ENCODE measurements at regions not wholly inside any gene's neighbourhood (a gene's known extent, or its start where the extent isn't known, plus 50 kb on each side); places are given as distances from the start of the nearest gene placed in this dataset.
"Not testable (repeated sequence)": the region's sequence is repeated elsewhere in the genome, so short reads cannot be mapped to it uniquely, and the experiment has no call there.

GRCh38 chr14:76282581-76282980, 93.4 kb upstream of the ESRRB start:
- peaks cover 39% of the 10 kb centered on the region for H3K27me3 ChIP-seq (ENCODE audit: insufficient read depth, low read length)
- no peaks in the 10 kb centered on the region for H3K4me1 ChIP-seq (ENCODE audit: control insufficient read depth, insufficient read depth, low read length, unreplicated experiment)
- H3K36me3 ChIP-seq (ENCODE audit: insufficient read depth, low read length) = no peaks in the 10 kb centered on the region
- no peaks in the 10 kb centered on the region for H3K79me2 ChIP-seq (ENCODE audit: control insufficient read depth, insufficient read depth, low read length, unreplicated experiment)
- no peak overlapping the region for H2AFZ ChIP-seq (ENCODE audit: low read length, unreplicated experiment)
- H3K27ac ChIP-seq (ENCODE audit: low read depth, low read length) = no peak overlapping the region
- H3K4me3 ChIP-seq (ENCODE audit: low read depth, low read length) = no peak overlapping the region

- no peaks in the 10 kb centered on the region for H3K4me1 ChIP-seq (ENCODE audit: control insufficient read depth, insufficient read depth, low read length, unreplicated experiment)
- H2AFZ ChIP-seq (ENCODE audit: low read length, unreplicated experiment) = no peak overlapping the region
- H3K4me3 ChIP-seq (ENCODE audit: low read depth, low read length) = no peak overlapping the region
- H3K79me2 ChIP-seq (ENCODE audit: control insufficient read depth, insufficient read depth, low read length, unreplicated experiment) = no peaks in the 10 kb centered on the region
- no peaks in the 10 kb centered on the region for H3K36me3 ChIP-seq (ENCODE audit: insufficient read depth, low read length)
- H3K27me3 ChIP-seq (ENCODE audit: insufficient read depth, low read length) = peaks cover 55% of the 10 kb centered on the region
- H3K27ac ChIP-seq (ENCODE audit: low read depth, low read length) = no peak overlapping the region
Measured at GRCh38 chr14:76287063-76287462, 88.9 kb upstream of the ESRRB start.

- Histone ChIP-seq H3K36me3 (ENCODE audit: insufficient read depth, low read length) (no peaks in the 10 kb centered on the region), H3K79me2 (ENCODE audit: control insufficient read depth, insufficient read depth, low read length, unreplicated experiment) (no peaks in the 10 kb centered on the region), H3K27me3 (ENCODE audit: insufficient read depth, low read length) (peaks cover 63% of the 10 kb centered on the region), H3K4me3 (ENCODE audit: low read depth, low read length) (no peak overlapping the region), H3K27ac (ENCODE audit: low read depth, low read length) (no peak overlapping the region), H3K4me1 (ENCODE audit: control insufficient read depth, insufficient read depth, low read length, unreplicated experiment) (no peaks in the 10 kb centered on the region), H2AFZ (ENCODE audit: low read length, unreplicated experiment) (no peak overlapping the region)
Measured at GRCh38 chr14:76289276-76289675, 86.7 kb upstream of the ESRRB start.

- no peaks in the 10 kb centered on the region for H3K36me3 ChIP-seq (ENCODE audit: insufficient read depth, low read length)
- H3K4me1 ChIP-seq (ENCODE audit: control insufficient read depth, insufficient read depth, low read length, unreplicated experiment) = no peaks in the 10 kb centered on the region
- H3K27me3 ChIP-seq (ENCODE audit: insufficient read depth, low read length) = peaks cover 71% of the 10 kb centered on the region
- no peak overlapping the region for H3K27ac ChIP-seq (ENCODE audit: low read depth, low read length)
- H3K79me2 ChIP-seq (ENCODE audit: control insufficient read depth, insufficient read depth, low read length, unreplicated experiment) = no peaks in the 10 kb centered on the region
- H2AFZ ChIP-seq (ENCODE audit: low read length, unreplicated experiment) = no peak overlapping the region
- H3K4me3 ChIP-seq (ENCODE audit: low read depth, low read length) = no peak overlapping the region
Measured at GRCh38 chr14:76292561-76292960, 83.4 kb upstream of the ESRRB start.

- Histone ChIP-seq H3K36me3 (ENCODE audit: insufficient read depth, low read length) (no peaks in the 10 kb centered on the region), H2AFZ (ENCODE audit: low read length, unreplicated experiment) (no peak overlapping the region), H3K27ac (ENCODE audit: low read depth, low read length) (no peak overlapping the region), H3K4me3 (ENCODE audit: low read depth, low read length) (no peak overlapping the region), H3K79me2 (ENCODE audit: control insufficient read depth, insufficient read depth, low read length, unreplicated experiment) (no peaks in the 10 kb centered on the region), H3K27me3 (ENCODE audit: insufficient read depth, low read length) (peaks cover 71% of the 10 kb centered on the region), H3K4me1 (ENCODE audit: control insufficient read depth, insufficient read depth, low read length, unreplicated experiment) (no peaks in the 10 kb centered on the region)
Measured at GRCh38 chr14:76293221-76293620, 82.7 kb upstream of the ESRRB start.

- Histone ChIP-seq H2AFZ (ENCODE audit: low read length, unreplicated experiment) (no peak overlapping the region), H3K4me3 (ENCODE audit: low read depth, low read length) (no peak overlapping the region), H3K36me3 (ENCODE audit: insufficient read depth, low read length) (no peaks in the 10 kb centered on the region), H3K4me1 (ENCODE audit: control insufficient read depth, insufficient read depth, low read length, unreplicated experiment) (no peaks in the 10 kb centered on the region), H3K27ac (ENCODE audit: low read depth, low read length) (no peak overlapping the region), H3K79me2 (ENCODE audit: control insufficient read depth, insufficient read depth, low read length, unreplicated experiment) (no peaks in the 10 kb centered on the region), H3K27me3 (ENCODE audit: insufficient read depth, low read length) (peaks cover 75% of the 10 kb centered on the region)
Measured at GRCh38 chr14:76293923-76294322, 82.0 kb upstream of the ESRRB start.

- no peaks in the 10 kb centered on the region for H3K4me1 ChIP-seq (ENCODE audit: control insufficient read depth, insufficient read depth, low read length, unreplicated experiment)
- H3K27me3 ChIP-seq (ENCODE audit: insufficient read depth, low read length) = peaks cover 70% of the 10 kb centered on the region
Measured at GRCh38 chr14:76294876-76295275, 81.1 kb upstream of the ESRRB start.

GRCh38 chr14:76298896-76299295, 77.0 kb upstream of the ESRRB start:
- Histone ChIP-seq H3K27me3 (ENCODE audit: insufficient read depth, low read length) (peaks cover 51% of the 10 kb centered on the region), H2AFZ (ENCODE audit: low read length, unreplicated experiment) (no peak overlapping the region), H3K79me2 (ENCODE audit: control insufficient read depth, insufficient read depth, low read length, unreplicated experiment) (no peaks in the 10 kb centered on the region), H3K27ac (ENCODE audit: low read depth, low read length) (no peak overlapping the region), H3K4me1 (ENCODE audit: control insufficient read depth, insufficient read depth, low read length, unreplicated experiment) (no peaks in the 10 kb centered on the region), H3K4me3 (ENCODE audit: low read depth, low read length) (no peak overlapping the region), H3K36me3 (ENCODE audit: insufficient read depth, low read length) (no peaks in the 10 kb centered on the region)

More at GRCh38 chr14:76294876-76295275, 81.1 kb upstream of the ESRRB start:
- Histone ChIP-seq H3K79me2 (ENCODE audit: control insufficient read depth, insufficient read depth, low read length, unreplicated experiment) (no peaks in the 10 kb centered on the region), H3K4me3 (ENCODE audit: low read depth, low read length) (no peak overlapping the region), H3K27ac (ENCODE audit: low read depth, low read length) (no peak overlapping the region), H3K36me3 (ENCODE audit: insufficient read depth, low read length) (no peaks in the 10 kb centered on the region), H2AFZ (ENCODE audit: low read length, unreplicated experiment) (no peak overlapping the region)

GRCh38 chr14:76303188-76303587, 72.7 kb upstream of the ESRRB start:
- H3K4me3 ChIP-seq (ENCODE audit: low read depth, low read length); H3K36me3 ChIP-seq (ENCODE audit: insufficient read depth, low read length); H3K4me1 ChIP-seq (ENCODE audit: control insufficient read depth, insufficient read depth, low read length, unreplicated experiment); H3K79me2 ChIP-seq (ENCODE audit: control insufficient read depth, insufficient read depth, low read length, unreplicated experiment); H2AFZ ChIP-seq (ENCODE audit: low read length, unreplicated experiment); H3K27ac ChIP-seq (ENCODE audit: low read depth, low read length): not testable (repeated sequence)
- peaks cover 49% of the 10 kb centered on the region for H3K27me3 ChIP-seq (ENCODE audit: insufficient read depth, low read length)

GRCh38 chr14:76304536-76305267, 71.2 kb upstream of the ESRRB start:
- Histone ChIP-seq H3K4me1 (ENCODE audit: control insufficient read depth, insufficient read depth, low read length, unreplicated experiment) (no peaks in the 10 kb centered on the region), H2AFZ (ENCODE audit: low read length, unreplicated experiment) (no peak overlapping the region), H3K36me3 (ENCODE audit: insufficient read depth, low read length) (no peaks in the 10 kb centered on the region), H3K27ac (ENCODE audit: low read depth, low read length) (no peak overlapping the region), H3K4me3 (ENCODE audit: low read depth, low read length) (no peak overlapping the region), H3K27me3 (ENCODE audit: insufficient read depth, low read length) (peaks cover 53% of the 10 kb centered on the region), H3K79me2 (ENCODE audit: control insufficient read depth, insufficient read depth, low read length, unreplicated experiment) (no peaks in the 10 kb centered on the region)

GRCh38 chr14:76305268-76305826, 70.6 kb upstream of the ESRRB start:
- Histone ChIP-seq H3K36me3 (ENCODE audit: insufficient read depth, low read length) (no peaks in the 10 kb centered on the region), H3K4me3 (ENCODE audit: low read depth, low read length) (no peak overlapping the region), H3K27ac (ENCODE audit: low read depth, low read length) (no peak overlapping the region), H2AFZ (ENCODE audit: low read length, unreplicated experiment) (no peak overlapping the region), H3K27me3 (ENCODE audit: insufficient read depth, low read length) (peaks cover 60% of the 10 kb centered on the region), H3K4me1 (ENCODE audit: control insufficient read depth, insufficient read depth, low read length, unreplicated experiment) (no peaks in the 10 kb centered on the region), H3K79me2 (ENCODE audit: control insufficient read depth, insufficient read depth, low read length, unreplicated experiment) (no peaks in the 10 kb centered on the region)
